HG02870 (cell line): ENCODE measurements at regions not wholly inside any gene's neighbourhood (a gene's known extent, or its start where the extent isn't known, plus 50 kb on each side); places are given as distances from the start of the nearest gene placed in this dataset.

ENCODE experiments used
- ATAC-seq: cut with Tn5 transposase; IDR thresholded peaks from one replicate; pipeline ENCODE4 v1.9.1; 2021; ENCODE audit warnings: mild to moderate bottlenecking, moderate library complexity; ENCODE audit not compliant: unreplicated experiment

GRCh38 chr2:228722311-228722710 is 540.8 kb upstream of the SPHKAP start:
- ATAC-seq, result no peak

GRCh38 chr2:228720895-228721294 is 539.4 kb upstream of the SPHKAP start:
- ATAC-seq, result no peak

GRCh38 chr2:228709788-228710371 is 528.4 kb upstream of the SPHKAP start:
- no peak for ATAC-seq

- ATAC-seq, result no peak
Measured at GRCh38 chr2:228707846-228708245, 526.4 kb upstream of the SPHKAP start.

GRCh38 chr2:228705318-228705717 is 523.8 kb upstream of the SPHKAP start:
- no peak for ATAC-seq

- no peak for ATAC-seq
Measured at GRCh38 chr2:228703152-228703551, 521.7 kb upstream of the SPHKAP start.

- no peak for ATAC-seq
Measured at GRCh38 chr2:228701506-228701905, 520.0 kb upstream of the SPHKAP start.

GRCh38 chr2:228700638-228701037 is 519.2 kb upstream of the SPHKAP start:
- ATAC-seq, result no peak

GRCh38 chr2:228699888-228700287 is 518.4 kb upstream of the SPHKAP start:
- ATAC-seq, result no peak

GRCh38 chr2:228699400-228699799 is 517.9 kb upstream of the SPHKAP start:
- no peak for ATAC-seq

GRCh38 chr2:228698963-228699362 is 517.5 kb upstream of the SPHKAP start:
- ATAC-seq, result no peak

- no peak for ATAC-seq
Measured at GRCh38 chr2:228697456-228697855, 516.0 kb upstream of the SPHKAP start.

GRCh38 chr2:228690681-228691080 is 509.2 kb upstream of the SPHKAP start:
- ATAC-seq, result no peak

GRCh38 chr2:228689053-228689452 is 507.6 kb upstream of the SPHKAP start:
- ATAC-seq, result no peak

GRCh38 chr2:228688007-228688645 is 506.6 kb upstream of the SPHKAP start:
- no peak for ATAC-seq

GRCh38 chr2:228681979-228682378 is 500.5 kb upstream of the SPHKAP start:
- ATAC-seq, result no peak

GRCh38 chr2:228681426-228681825 is 499.9 kb upstream of the SPHKAP start:
- no peak for ATAC-seq

GRCh38 chr2:228678110-228678509 is 496.6 kb upstream of the SPHKAP start:
- ATAC-seq, result no peak

- ATAC-seq, result no peak
Measured at GRCh38 chr2:228675646-228676045, 494.2 kb upstream of the SPHKAP start.

GRCh38 chr2:228675091-228675490 is 493.6 kb upstream of the SPHKAP start:
- no peak for ATAC-seq

- no peak for ATAC-seq
Measured at GRCh38 chr2:228673876-228674554, 492.5 kb upstream of the SPHKAP start.

- ATAC-seq, result no peak
Measured at GRCh38 chr2:228669690-228670089, 488.2 kb upstream of the SPHKAP start.
